HCT116 (cell line): ENCODE measurements at regions not wholly inside any gene's neighbourhood (a gene's known extent, or its start where the extent isn't known, plus 50 kb on each side); places are given as distances from the start of the nearest gene placed in this dataset.

Source experiments
- ATAC-seq: fragments of 200-7000 bp; cut with Tn5 transposase; 2 replicates; pipeline ENCODE4 v1.9.1; 2020; ENCODE audit warnings: mild to moderate bottlenecking, moderate library complexity
- BruUV-seq: library from RNA; stranded (reverse); fragments of 400-500 nt; replicated peaks from 2 replicates; lab custom pipeline; 2021; lab: Mats Ljungman, UMichigan
- CTCF ChIA-PET: fragments of 300-600 bp; sonication (Branson Sonifier 250); formaldehyde crosslinking; loops from one replicate; lab custom pipeline; 2021; ENCODE audit warnings: antibody characterized with exemption; lab: Charles Lee
- POLR2A ChIA-PET: fragments of 300-600, 350-600 bp; sonication (Branson Sonifier 250); formaldehyde crosslinking; loops from one replicate; lab custom pipeline; 2021; ENCODE audit warnings: antibody characterized with exemption; lab: Charles Lee
- RAD21 ChIA-PET, 2 experiments: fragments of 300-600 bp; sonication (Branson Sonifier 250); formaldehyde crosslinking; loops; one replicate each; lab custom pipeline; 2023; ENCODE audit warnings: low total read pairs in 2 of 2; ENCODE audit not compliant: uncharacterized antibody in 2 of 2, unreplicated experiment in 2 of 2, low non-redundant PET in 1 of 2; lab: Charles Lee
- DNase-seq: peaks from one replicate; pipeline ENCODE4 v3.0.0-alpha.2; 2010; ENCODE audit warnings: low read depth, low spot score
- H2AFZ ChIP-seq: fragments of 200-600 bp; shearing (Covaris generic), sonication (generic); 2 replicates; pipeline ENCODE4 v1.6.1; 2017; ENCODE audit warnings: low read depth, mixed run types, mixed read lengths, antibody characterized with exemption, low read length; ENCODE audit not compliant: poor library complexity, severe bottlenecking
- H3K27ac ChIP-seq: 2 replicates; pipeline ENCODE4 v1.5.1; 2012; ENCODE audit warnings: low read depth, low read length
- H3K27me3 ChIP-seq: fragments of 200-600 bp; sonication (generic); 2 replicates; pipeline ENCODE4 v1.6.1; 2016; ENCODE audit warnings: mixed run types, low read length, mixed read lengths; ENCODE audit not compliant: insufficient read depth
- H3K36me3 ChIP-seq, 2 experiments: fragments of 200-500 bp in 1 of 2; fragments of 200-600 bp in 1 of 2; sonication (Bioruptor generic) in 1 of 2; sonication (generic) in 1 of 2; 2 replicates each; pipeline versions ENCODE4 v1.5.1 to v1.6.1; 2014 to 2016; ENCODE audit warnings: low read length in 2 of 2, inconsistent platforms in 1 of 2, mixed read lengths in 1 of 2, mixed run types in 1 of 2; ENCODE audit not compliant: insufficient read depth in 2 of 2, control insufficient read depth in 1 of 2
- H3K4me1 ChIP-seq, 2 experiments: fragments of 200-600 bp in 1 of 2; sonication (generic) in 1 of 2; 2 replicates each; pipeline versions ENCODE4 v1.5.1 to v1.6.1; 2012 to 2017; ENCODE audit warnings: low read length in 2 of 2, inconsistent platforms in 1 of 2, mild to moderate bottlenecking in 1 of 2, mixed read lengths in 1 of 2, mixed run types in 1 of 2, moderate library complexity in 1 of 2; ENCODE audit not compliant: insufficient read depth in 2 of 2, control insufficient read depth in 1 of 2
- H3K4me2 ChIP-seq: fragments of 200-600 bp; sonication (generic); 2 replicates; pipeline ENCODE4 v1.6.1; 2017; ENCODE audit warnings: mixed run types, low read length, mixed read lengths
- H3K4me3 ChIP-seq, 2 experiments: fragments of 200-600 bp in 1 of 2; sonication (generic) in 1 of 2; replicated peaks in 1 of 2; 2 replicates each; pipeline ENCODE4 v1.5.1; 2011 to 2016; ENCODE audit warnings: low read length in 2 of 2, control low read depth in 1 of 2, low read depth in 1 of 2, mild to moderate bottlenecking in 1 of 2, mixed read lengths in 1 of 2, mixed run types in 1 of 2
- H3K79me2 ChIP-seq: fragments of 200-600 bp; sonication (generic); 2 replicates; pipeline ENCODE4 v1.6.1; 2017; ENCODE audit warnings: mild to moderate bottlenecking, mixed run types, low read length, moderate library complexity, mixed read lengths; ENCODE audit not compliant: insufficient read depth
- H3K9ac ChIP-seq: fragments of 200-600 bp; sonication (generic); 2 replicates; pipeline ENCODE4 v1.6.1; 2016; ENCODE audit warnings: low read length, mixed read lengths
- H3K9me2 ChIP-seq: fragments of 200-600 bp; sonication (generic), shearing (Covaris generic); 2 replicates; pipeline ENCODE4 v1.6.1; 2017; ENCODE audit warnings: mixed run types, mild to moderate bottlenecking, moderate library complexity; ENCODE audit not compliant: insufficient read depth
- H3K9me3 ChIP-seq, 2 experiments: fragments of 200-500 bp in 1 of 2; fragments of 200-600 bp in 1 of 2; sonication (Bioruptor generic) in 1 of 2; sonication (generic) in 1 of 2; 2 replicates each; pipeline ENCODE4 v1.6.1; 2014 to 2017; ENCODE audit warnings: low read length in 2 of 2, mixed read lengths in 2 of 2, inconsistent platforms in 1 of 2, low read depth in 1 of 2, mild to moderate bottlenecking in 1 of 2, mixed run types in 1 of 2, moderate library complexity in 1 of 2; ENCODE audit not compliant: control insufficient read depth in 1 of 2, insufficient read depth in 1 of 2
- H4K20me1 ChIP-seq: fragments of 200-600 bp; sonication (generic), shearing (Covaris generic); 2 replicates; pipeline ENCODE4 v1.6.1; 2017; ENCODE audit warnings: mixed run types, mild to moderate bottlenecking, moderate library complexity; ENCODE audit not compliant: insufficient read depth
- ATF3 ChIP-seq: IDR thresholded peaks from 2 replicates; pipeline ENCODE4 v1.6.1; 2012
- CEBPB ChIP-seq: IDR thresholded peaks from 2 replicates; pipeline ENCODE4 v1.6.1; 2012; ENCODE audit warnings: low read depth
- ELF1 ChIP-seq: IDR thresholded peaks from 2 replicates; pipeline ENCODE4 v1.6.1; 2012; ENCODE audit warnings: low read depth, borderline replicate concordance
- FOSL1 ChIP-seq: IDR thresholded peaks from 2 replicates; pipeline ENCODE4 v1.6.1; 2012; ENCODE audit warnings: low read depth
- MAX ChIP-seq: IDR thresholded peaks from 2 replicates; pipeline ENCODE4 v1.6.1; 2012
- POLR2A ChIP-seq: IDR thresholded peaks from 2 replicates; pipeline ENCODE4 v1.7.0; 2011; ENCODE audit warnings: borderline replicate concordance; ENCODE audit not compliant: insufficient read depth, insufficient read length; ENCODE audit errors: extremely low read depth
- RAD21 ChIP-seq: IDR thresholded peaks from 2 replicates; pipeline ENCODE4 v1.6.1; 2012; ENCODE audit warnings: low read depth, mild to moderate bottlenecking
- SP1 ChIP-seq: IDR thresholded peaks from 2 replicates; pipeline ENCODE4 v1.6.1; 2012; ENCODE audit warnings: low read depth
- TCF7L2 ChIP-seq: IDR thresholded peaks from 2 replicates; pipeline ENCODE4 v1.7.0; 2011; ENCODE audit warnings: borderline replicate concordance, inconsistent platforms; ENCODE audit not compliant: insufficient read depth, insufficient read length; ENCODE audit errors: extremely low read depth
- YY1 ChIP-seq: IDR thresholded peaks from 2 replicates; pipeline ENCODE4 v1.6.1; 2011; ENCODE audit warnings: low read length, low read depth, moderate library complexity, mild to moderate bottlenecking; ENCODE audit not compliant: insufficient replicate concordance; ENCODE audit errors: extremely low read depth
- ZBTB33 ChIP-seq: IDR thresholded peaks from 2 replicates; pipeline ENCODE4 v1.6.1; 2011; ENCODE audit warnings: mild to moderate bottlenecking, low read length, moderate library complexity; ENCODE audit not compliant: insufficient replicate concordance; ENCODE audit errors: extremely low read depth
- ZNF274 ChIP-seq: fragments of 200-500 bp; sonication (Bioruptor generic); IDR thresholded peaks from 2 replicates; pipeline ENCODE4 v1.6.1; 2014; ENCODE audit warnings: mild to moderate bottlenecking, low read depth, low read length, inconsistent platforms
- intact Hi-C: fragments of 100-400 bp; cut with micrococcal nuclease; formaldehyde crosslinking; loops from 2 replicates; pipeline ENCODE4 v1.10.0; 2022

- no peak for TF ChIP-seq MAX
- TF ChIP-seq SP1: no peak
- TF ChIP-seq YY1: no peak
Measured at GRCh38 chr5:72662305-72662704, 154.2 kb upstream of the TNPO1 start (continued).

- RAD21 ChIA-PET: no interaction called here
- POLR2A ChIA-PET: no interaction called here
- Histone ChIP-seq H4K20me1 (no peaks in the 10 kb centered on the region), H3K9me2 (no peaks in the 10 kb centered on the region), H3K4me1 (no peaks in the 10 kb centered on the region), H3K9me3 (no peaks in the 10 kb centered on the region), H2AFZ (no peak overlapping the region), H3K27me3 (peaks cover 4% of the 10 kb centered on the region; the same call in 1 of the 2 replicates), H3K36me3 (no peaks in the 10 kb centered on the region), H3K4me3 (no peak overlapping the region), H3K4me2 (no peak overlapping the region), H3K27ac (no peak overlapping the region), H3K9ac (no peak overlapping the region), H3K79me2 (no peaks in the 10 kb centered on the region)
- no peak for TF ChIP-seq RAD21
- TF ChIP-seq POLR2A: no peak
- TF ChIP-seq ATF3: no peak
- TF ChIP-seq ELF1: no peak
- TF ChIP-seq ZBTB33: no peak
- no peak for TF ChIP-seq SP1
- TF ChIP-seq YY1: no peak
- TF ChIP-seq TCF7L2: no peak
- TF ChIP-seq CEBPB: no peak
- no peak for TF ChIP-seq FOSL1
- no peak for TF ChIP-seq ZNF274
- CTCF ChIA-PET: interaction anchor here (1.0 kb wide), 1 partner anchor 9 kb away, joined by 3 read pairs; no protein-coding TSS in a partner anchor
- BruUV-seq: no TSS peak
- ATAC-seq (no peak), DNase-seq (no peak)
- intact Hi-C loops: no loop called here
Measured at GRCh38 chr5:72661405-72661804, 154.2 kb upstream of the ZNF366 start.
